ENCODE measurements at regions not wholly inside any gene's neighbourhood (a gene's known extent, or its start where the extent isn't known, plus 50 kb on each side); places are given as distances from the start of the nearest gene placed in this dataset.
A peak's percentile ranks its signal among the peaks of the same experiment; 100 is the strongest.

DNA sequence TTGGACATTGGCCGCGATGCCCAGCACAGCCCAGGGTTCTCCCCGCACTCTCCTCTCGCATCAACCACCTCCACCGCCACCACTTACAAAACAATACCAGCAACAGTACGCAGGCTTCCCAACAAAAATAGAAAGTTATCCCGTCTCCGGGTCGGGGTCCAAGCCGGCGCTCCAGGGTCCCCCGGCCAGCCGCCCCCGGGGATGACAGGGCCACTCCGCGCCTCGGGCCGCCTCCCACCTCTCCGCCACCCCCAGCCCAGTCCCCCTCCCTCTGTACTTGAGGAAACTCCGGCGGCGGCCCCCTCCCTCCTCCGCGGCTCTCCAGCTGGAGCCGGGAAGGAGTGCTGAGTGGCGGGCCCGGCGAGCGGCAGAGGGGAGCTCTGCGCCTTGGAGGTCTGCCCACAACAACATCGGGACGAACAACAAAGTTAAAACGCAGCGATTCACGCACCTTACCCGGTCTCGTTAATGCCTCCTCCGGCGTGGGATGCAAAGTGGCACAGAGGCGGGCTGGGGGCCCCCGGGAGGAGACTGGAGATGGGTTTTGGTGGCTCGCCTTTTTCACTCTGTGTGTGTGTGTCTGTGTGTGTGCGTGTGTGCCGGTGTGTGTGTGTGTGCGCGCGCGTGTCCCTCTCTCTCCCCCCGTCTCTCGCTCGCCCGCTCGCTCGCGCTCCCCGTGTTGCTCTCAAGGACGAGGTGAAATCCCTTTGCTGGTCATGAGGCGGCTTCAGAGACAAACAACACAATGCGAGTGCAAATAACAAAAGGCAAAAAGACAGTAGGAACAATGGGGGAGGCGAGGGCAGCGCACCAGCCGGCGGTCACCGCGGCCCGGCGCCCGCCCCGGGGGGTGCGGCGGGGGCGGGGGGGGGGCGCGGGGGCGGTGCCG is 386.8 kb downstream of the BCAT1 start:
- Mint-ChIP-seq H3K4me1 (peaks cover 33 to 35% of the 10 kb centered on the region in 2 donors), H3K4me3 (peak overlapping the region; percentile 85), H3K36me3 (no peaks in the 10 kb centered on the region), H3K27ac (peak overlapping the region in 1 of 2 donors; percentile 69), H3K27me3 (ENCODE audit: low read depth in 2 of 2) (peaks cover 52 to 75% of the 10 kb centered on the region in 2 donors), H3K9me3 (no peaks in the 10 kb centered on the region)
- Histone ChIP-seq H3K27ac (ENCODE audit: low read length) (no peak overlapping the region), H3K4me3 (ENCODE audit: low read length) (peak overlapping the region; percentile 58), H3K4me1 (ENCODE audit: control insufficient read depth, insufficient read depth, low read length) (peaks cover 12% of the 10 kb centered on the region), H3K9me3 (ENCODE audit: control insufficient read depth, insufficient read depth, low read length) (no peaks in the 10 kb centered on the region), H3K27me3 (ENCODE audit: control insufficient read depth, insufficient read depth, low read length) (peaks cover 13% of the 10 kb centered on the region), H3K36me3 (ENCODE audit: control insufficient read depth, insufficient read depth, low read length) (no peaks in the 10 kb centered on the region)
- intact Hi-C loops (cut with micrococcal nuclease) = no loop called here
- TF ChIP-seq CTCF (IDR thresholded peaks at IDR 0.05) = no peak
- peak in 1 of 2 donors; percentile 19 for DNase-seq
- ATAC-seq = peak; percentile 32 to 53 (median 34)
- WGBS (ENCODE audit: insufficient coverage) = under 1% methylated on average over 76 of the region's 76 CpGs

DNA sequence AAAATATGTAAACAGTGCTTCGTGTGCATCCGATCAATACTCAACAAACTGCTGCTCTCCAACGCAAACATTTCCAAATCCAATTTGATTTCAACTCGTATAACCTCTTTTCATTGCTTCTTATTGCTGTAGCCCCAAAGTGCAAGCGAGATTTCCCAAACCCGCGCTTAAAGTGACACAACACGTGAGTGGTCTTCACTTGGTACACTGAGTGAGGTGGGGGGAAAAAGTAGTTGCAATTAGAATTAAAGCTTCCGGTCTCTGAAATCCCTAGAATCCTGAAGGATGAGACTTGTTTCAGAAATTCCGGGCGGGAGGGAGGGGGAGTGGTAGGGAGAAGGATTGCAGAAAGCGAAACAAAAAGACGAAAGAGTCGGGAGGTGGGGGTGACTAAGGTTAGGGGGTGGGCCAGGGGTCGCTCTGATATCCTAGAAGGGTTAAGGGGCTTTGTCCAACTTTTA is 387.5 kb downstream of the BCAT1 start:
- no peaks in the 10 kb centered on the region for H3K36me3 ChIP-seq (ENCODE audit: control insufficient read depth, insufficient read depth, low read length)
- DNase-seq = no peak
- intact Hi-C loops (cut with micrococcal nuclease) = no loop called here
- no peaks in the 10 kb centered on the region for H3K9me3 ChIP-seq (ENCODE audit: control insufficient read depth, insufficient read depth, low read length)
- TF ChIP-seq CTCF (IDR thresholded peaks at IDR 0.05) = no peak
- Mint-ChIP-seq H3K4me1 (peaks cover 33 to 35% of the 10 kb centered on the region in 2 donors), H3K4me3 (peak overlapping the region; percentile 85), H3K27me3 (ENCODE audit: low read depth in 2 of 2) (peaks cover 56 to 75% of the 10 kb centered on the region in 2 donors), H3K9me3 (no peaks in the 10 kb centered on the region), H3K27ac (no peak overlapping the region), H3K36me3 (no peaks in the 10 kb centered on the region)
- peaks cover 13% of the 10 kb centered on the region for H3K27me3 ChIP-seq (ENCODE audit: control insufficient read depth, insufficient read depth, low read length)
- H3K4me3 ChIP-seq (ENCODE audit: low read length) = peak overlapping the region; percentile 58
- H3K4me1 ChIP-seq (ENCODE audit: control insufficient read depth, insufficient read depth, low read length) = peaks cover 12% of the 10 kb centered on the region
- H3K27ac ChIP-seq (ENCODE audit: low read length) = no peak overlapping the region
- ATAC-seq = peak in 2 of 3 donors; percentile 4 to 7
- WGBS (ENCODE audit: insufficient coverage) = under 1% methylated on average over 15 of the region's 15 CpGs

GRCh38 chr12:24560831-24561271 is 388.1 kb downstream of the BCAT1 start:
- peaks cover 33 to 35% of the 10 kb centered on the region in 2 donors for H3K4me1 Mint-ChIP-seq
- peaks cover 59 to 75% of the 10 kb centered on the region in 2 donors for H3K27me3 Mint-ChIP-seq (ENCODE audit: low read depth in 2 of 2)
- no peak for DNase-seq
- H3K4me3 Mint-ChIP-seq = peak overlapping the region; percentile 85
- ATAC-seq = no peak
- TF ChIP-seq CTCF (IDR thresholded peaks at IDR 0.05) = no peak
- H3K27ac Mint-ChIP-seq = no peak overlapping the region
- no peak overlapping the region for H3K4me3 ChIP-seq (ENCODE audit: low read length)
- intact Hi-C loops (cut with micrococcal nuclease) = no loop called here
- peaks cover 13% of the 10 kb centered on the region for H3K27me3 ChIP-seq (ENCODE audit: control insufficient read depth, insufficient read depth, low read length)
- peaks cover 12% of the 10 kb centered on the region for H3K4me1 ChIP-seq (ENCODE audit: control insufficient read depth, insufficient read depth, low read length)
- 44% methylated on average over 2 of the region's 2 CpGs for WGBS (ENCODE audit: insufficient coverage)
- no peaks in the 10 kb centered on the region for H3K9me3 Mint-ChIP-seq
- no peaks in the 10 kb centered on the region for H3K36me3 Mint-ChIP-seq
- H3K27ac ChIP-seq (ENCODE audit: low read length) = no peak overlapping the region
- H3K36me3 ChIP-seq (ENCODE audit: control insufficient read depth, insufficient read depth, low read length) = no peaks in the 10 kb centered on the region
- H3K9me3 ChIP-seq (ENCODE audit: control insufficient read depth, insufficient read depth, low read length) = no peaks in the 10 kb centered on the region
